ENCODE measurements at regions not wholly inside any gene's neighbourhood (a gene's known extent, or its start where the extent isn't known, plus 50 kb on each side); places are given as distances from the start of the nearest gene placed in this dataset.

DNA sequence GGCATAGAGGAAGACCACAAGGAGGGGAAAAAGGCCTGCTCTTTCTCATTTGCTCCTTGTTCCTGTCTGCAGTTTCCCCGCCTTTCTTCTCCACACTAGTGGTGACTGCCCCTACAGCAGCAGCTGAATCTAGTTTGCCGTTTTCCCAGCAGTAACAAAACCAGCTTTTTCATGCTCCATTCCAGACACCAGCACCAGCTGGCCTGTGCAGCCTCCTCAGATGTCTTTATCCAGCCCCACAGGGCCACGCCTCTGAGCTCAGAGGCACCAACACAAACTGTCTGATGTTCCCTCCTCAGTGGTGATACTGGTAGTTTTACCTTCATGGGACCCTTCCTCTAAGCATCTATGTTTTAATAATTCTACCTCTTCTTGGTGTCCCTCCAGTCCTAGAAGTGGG lies 70.4 kb upstream of the SLC24A3 start:
- no peak overlapping the region for H3K4me3 ChIP-seq (ENCODE audit: low read length)
- H3K79me2 ChIP-seq (ENCODE audit: low read length), result no peaks in the 10 kb centered on the region
- H2AFZ ChIP-seq (ENCODE audit: low read length), result no peak overlapping the region
- no peaks in the 10 kb centered on the region for H3K4me1 ChIP-seq (ENCODE audit: low read length)
- no peaks in the 10 kb centered on the region for H3K27me3 ChIP-seq (replicated peaks; ENCODE audit: insufficient read depth, low read length)
- DNase-seq, result no peak
- H4K20me1 ChIP-seq (ENCODE audit: insufficient read depth, low read length), result no peaks in the 10 kb centered on the region
- H3K4me2 ChIP-seq (ENCODE audit: low read depth, low read length), result no peak overlapping the region
- H3F3A ChIP-seq (ENCODE audit: insufficient read depth, low read length), result no peaks in the 10 kb centered on the region
- no peaks in the 10 kb centered on the region for H3K9me3 ChIP-seq (replicated peaks; ENCODE audit: insufficient read depth, low read length)
- no peak overlapping the region for H3K27ac ChIP-seq (ENCODE audit: low read length)
- no peak for TF ChIP-seq EZH2phosphoT487 (IDR thresholded peaks at IDR 0.05; ENCODE audit: low read length)
- no peak for TF ChIP-seq EZH2 (optimal IDR thresholded peaks at IDR 0.05; ENCODE audit: low read depth, low read length)
- TF ChIP-seq, protein P1, sequence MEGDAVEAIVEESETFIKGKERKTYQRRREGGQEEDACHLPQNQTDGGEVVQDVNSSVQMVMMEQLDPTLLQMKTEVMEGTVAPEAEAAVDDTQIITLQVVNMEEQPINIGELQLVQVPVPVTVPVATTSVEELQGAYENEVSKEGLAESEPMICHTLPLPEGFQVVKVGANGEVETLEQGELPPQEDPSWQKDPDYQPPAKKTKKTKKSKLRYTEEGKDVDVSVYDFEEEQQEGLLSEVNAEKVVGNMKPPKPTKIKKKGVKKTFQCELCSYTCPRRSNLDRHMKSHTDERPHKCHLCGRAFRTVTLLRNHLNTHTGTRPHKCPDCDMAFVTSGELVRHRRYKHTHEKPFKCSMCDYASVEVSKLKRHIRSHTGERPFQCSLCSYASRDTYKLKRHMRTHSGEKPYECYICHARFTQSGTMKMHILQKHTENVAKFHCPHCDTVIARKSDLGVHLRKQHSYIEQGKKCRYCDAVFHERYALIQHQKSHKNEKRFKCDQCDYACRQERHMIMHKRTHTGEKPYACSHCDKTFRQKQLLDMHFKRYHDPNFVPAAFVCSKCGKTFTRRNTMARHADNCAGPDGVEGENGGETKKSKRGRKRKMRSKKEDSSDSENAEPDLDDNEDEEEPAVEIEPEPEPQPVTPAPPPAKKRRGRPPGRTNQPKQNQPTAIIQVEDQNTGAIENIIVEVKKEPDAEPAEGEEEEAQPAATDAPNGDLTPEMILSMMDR (IDR thresholded peaks at IDR 0.05; ENCODE audit: low read length), result no peak
- H3K9me2 ChIP-seq (replicated peaks; ENCODE audit: insufficient read depth, low read length), result no peaks in the 10 kb centered on the region
- no peaks in the 10 kb centered on the region for H3K36me3 ChIP-seq (replicated peaks; ENCODE audit: insufficient read depth, low read length)
- H3K9ac ChIP-seq (ENCODE audit: low read length), result no peak overlapping the region

DNA sequence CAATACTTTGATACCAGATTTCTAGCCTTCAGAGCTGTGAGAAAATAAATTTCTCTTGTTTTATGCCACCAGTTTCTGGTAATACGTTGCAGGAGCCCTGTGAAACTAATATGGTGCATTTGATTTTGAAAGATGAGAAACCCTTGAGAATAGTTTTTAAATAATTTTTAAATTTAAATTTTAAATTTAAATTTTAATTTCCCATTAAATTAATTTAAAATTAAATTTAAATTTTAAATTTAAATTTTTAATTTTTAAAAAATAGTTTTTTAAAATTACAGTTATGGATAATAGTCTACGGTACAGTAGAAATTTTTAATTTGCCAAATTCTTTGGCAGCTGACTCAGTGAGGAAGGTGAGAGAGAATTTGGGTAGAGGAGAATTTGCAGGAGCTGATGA lies 68.6 kb upstream of the SLC24A3 start:
- Histone ChIP-seq H3K36me3 (replicated peaks; ENCODE audit: insufficient read depth, low read length) (no peaks in the 10 kb centered on the region), H3K4me1 (ENCODE audit: low read length) (no peaks in the 10 kb centered on the region), H3K27me3 (replicated peaks; ENCODE audit: insufficient read depth, low read length) (no peaks in the 10 kb centered on the region), H4K20me1 (ENCODE audit: insufficient read depth, low read length) (no peaks in the 10 kb centered on the region), H2AFZ (ENCODE audit: low read length) (no peak overlapping the region), H3K4me2 (ENCODE audit: low read depth, low read length) (no peak overlapping the region), H3F3A (ENCODE audit: insufficient read depth, low read length) (no peaks in the 10 kb centered on the region), H3K27ac (ENCODE audit: low read length) (no peak overlapping the region), H3K9ac (ENCODE audit: low read length) (no peak overlapping the region), H3K9me2 (replicated peaks; ENCODE audit: insufficient read depth, low read length) (no peaks in the 10 kb centered on the region), H3K9me3 (replicated peaks; ENCODE audit: insufficient read depth, low read length) (no peaks in the 10 kb centered on the region), H3K79me2 (ENCODE audit: low read length) (no peaks in the 10 kb centered on the region), H3K4me3 (ENCODE audit: low read length) (no peak overlapping the region)
- TF ChIP-seq, protein P1 (IDR thresholded peaks at IDR 0.05; ENCODE audit: low read length), result no peak
- TF ChIP-seq EZH2phosphoT487 (IDR thresholded peaks at IDR 0.05; ENCODE audit: low read length) (no peak), EZH2 (optimal IDR thresholded peaks at IDR 0.05; ENCODE audit: low read depth, low read length) (no peak)
- no peak for DNase-seq

DNA sequence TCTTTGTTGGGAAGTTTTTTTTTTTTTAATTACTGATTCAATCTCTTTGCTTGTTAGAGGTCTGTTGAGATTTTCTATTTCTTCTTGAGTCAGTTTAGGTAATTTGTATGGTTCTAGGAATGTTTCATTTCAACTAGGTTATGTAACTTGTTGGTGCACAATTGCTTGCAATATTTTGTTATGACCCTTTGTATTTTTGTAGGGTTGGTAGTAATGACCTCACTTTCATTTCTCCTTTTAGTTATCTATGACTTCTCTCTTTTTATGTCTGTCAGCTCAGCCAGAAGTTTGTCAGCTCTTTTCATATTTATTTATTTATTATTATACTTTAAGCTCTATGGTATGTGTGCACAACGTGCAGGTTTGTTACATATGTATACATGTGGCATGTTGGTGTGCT lies 51.1 kb upstream of the SLC24A3 start:
- Histone ChIP-seq H3K4me2 (ENCODE audit: low read depth, low read length) (no peak overlapping the region), H2AFZ (ENCODE audit: low read length) (no peak overlapping the region)
- TF ChIP-seq, protein P1 (IDR thresholded peaks at IDR 0.05; ENCODE audit: low read length), result no peak
- TF ChIP-seq EZH2phosphoT487 (IDR thresholded peaks at IDR 0.05; ENCODE audit: low read length) (no peak), EZH2 (optimal IDR thresholded peaks at IDR 0.05; ENCODE audit: low read depth, low read length) (no peak)

More for the DNA sequence above, 51.1 kb upstream of the SLC24A3 start:
- Histone ChIP-seq H3K9me3 (replicated peaks; ENCODE audit: insufficient read depth, low read length) (no peaks in the 10 kb centered on the region), H3K36me3 (replicated peaks; ENCODE audit: insufficient read depth, low read length) (no peaks in the 10 kb centered on the region), H3K27me3 (replicated peaks; ENCODE audit: insufficient read depth, low read length) (no peaks in the 10 kb centered on the region), H3K9me2 (replicated peaks; ENCODE audit: insufficient read depth, low read length) (no peaks in the 10 kb centered on the region), H3K9ac (ENCODE audit: low read length) (no peak overlapping the region), H3K79me2 (ENCODE audit: low read length) (no peaks in the 10 kb centered on the region), H3K4me1 (ENCODE audit: low read length) (no peaks in the 10 kb centered on the region), H3F3A (ENCODE audit: insufficient read depth, low read length) (no peaks in the 10 kb centered on the region), H4K20me1 (ENCODE audit: insufficient read depth, low read length) (no peaks in the 10 kb centered on the region), H3K27ac (ENCODE audit: low read length) (no peak overlapping the region), H3K4me3 (ENCODE audit: low read length) (no peak overlapping the region)
- no peak for DNase-seq

All from MM.1S (cell line).